OCI-LY1 (cell line): ENCODE measurements at regions not wholly inside any gene's neighbourhood (a gene's known extent, or its start where the extent isn't known, plus 50 kb on each side); places are given as distances from the start of the nearest gene placed in this dataset.

Source experiments
- H2AFZ ChIP-seq: fragments of 200-600 bp; sonication (generic), shearing (Covaris generic); 2 replicates; pipeline ENCODE4 v1.6.0; 2014; ENCODE audit warnings: antibody characterized with exemption, mild to moderate bottlenecking, low read length
- H3F3A ChIP-seq: fragments of 200-600 bp; sonication (generic), shearing (Covaris generic); 2 replicates; pipeline ENCODE4 v1.6.0; 2014; ENCODE audit warnings: mild to moderate bottlenecking, antibody characterized with exemption, low read length, moderate library complexity; ENCODE audit not compliant: insufficient read depth
- H3K27ac ChIP-seq: fragments of 200-600 bp; sonication (generic); 2 replicates; pipeline ENCODE4 v1.5.1; 2014; ENCODE audit warnings: low read length, mixed run types, mild to moderate bottlenecking, low read depth; ENCODE audit not compliant: poor library complexity, severe bottlenecking
- H3K27me3 ChIP-seq: fragments of 200-600 bp; sonication (generic); 2 replicates; pipeline ENCODE4 v1.6.0; 2014; ENCODE audit warnings: antibody characterized with exemption, mild to moderate bottlenecking, low read length, moderate library complexity; ENCODE audit not compliant: insufficient read depth
- H3K36me3 ChIP-seq: fragments of 200-600 bp; sonication (generic); 2 replicates; pipeline ENCODE4 v1.6.1; 2014; ENCODE audit warnings: mild to moderate bottlenecking, antibody characterized with exemption, low read length, moderate library complexity, mixed read lengths; ENCODE audit not compliant: insufficient read depth
- H3K4me1 ChIP-seq: fragments of 200-600 bp; sonication (generic); 2 replicates; pipeline ENCODE4 v1.5.1; 2014; ENCODE audit warnings: mild to moderate bottlenecking, low read length, moderate library complexity; ENCODE audit not compliant: insufficient read depth, severe bottlenecking
- H3K4me2 ChIP-seq: fragments of 200-600 bp; sonication (generic), shearing (Covaris generic); 2 replicates; pipeline ENCODE4 v1.6.1; 2014; ENCODE audit warnings: low read length
- H3K4me3 ChIP-seq: fragments of 200-600 bp; sonication (generic); 2 replicates; pipeline ENCODE4 v1.5.1; 2014; ENCODE audit warnings: low read length, low read depth, mild to moderate bottlenecking, mixed read lengths; ENCODE audit not compliant: poor library complexity, severe bottlenecking
- H3K79me2 ChIP-seq: fragments of 200-600 bp; shearing (Covaris generic); 2 replicates; pipeline ENCODE4 v1.6.1; 2016; ENCODE audit warnings: mixed run types, low read length, mixed read lengths; ENCODE audit not compliant: insufficient read depth
- H3K9ac ChIP-seq: fragments of 200-600 bp; sonication (generic), shearing (Covaris generic); 2 replicates; pipeline ENCODE4 v1.6.1; 2014; ENCODE audit warnings: mild to moderate bottlenecking, low read length, mixed read lengths
- H3K9me2 ChIP-seq: fragments of 200-600 bp; sonication (generic), shearing (Covaris generic); 2 replicates; pipeline ENCODE4 v1.6.1; 2014; ENCODE audit warnings: low read depth, mild to moderate bottlenecking, low read length, mixed read lengths
- H3K9me3 ChIP-seq: fragments of 200-600 bp; shearing (Covaris generic); 2 replicates; pipeline ENCODE4 v1.6.1; 2014; ENCODE audit warnings: low read length, mixed read lengths
- H4K20me1 ChIP-seq: fragments of 200-600 bp; sonication (generic), shearing (Covaris generic); 2 replicates; pipeline ENCODE4 v1.6.0; 2016; ENCODE audit warnings: mild to moderate bottlenecking, low read length; ENCODE audit not compliant: insufficient read depth
- CTCF ChIP-seq: fragments of 200-600 bp; sonication (generic), shearing (Covaris generic); IDR thresholded peaks from 2 replicates; pipeline ENCODE4 v1.5.1; 2017; ENCODE audit warnings: mild to moderate bottlenecking, antibody characterized with exemption, low read length, moderate library complexity, mixed read lengths
- EZH2 ChIP-seq: fragments of 200-600 bp; sonication (generic), shearing (Covaris generic); IDR thresholded peaks from 2 replicates; pipeline ENCODE4 v1.8.0; 2017; ENCODE audit warnings: borderline replicate concordance, mixed run types, mild to moderate bottlenecking, antibody characterized with exemption, low read length, moderate library complexity, mixed read lengths

DNA sequence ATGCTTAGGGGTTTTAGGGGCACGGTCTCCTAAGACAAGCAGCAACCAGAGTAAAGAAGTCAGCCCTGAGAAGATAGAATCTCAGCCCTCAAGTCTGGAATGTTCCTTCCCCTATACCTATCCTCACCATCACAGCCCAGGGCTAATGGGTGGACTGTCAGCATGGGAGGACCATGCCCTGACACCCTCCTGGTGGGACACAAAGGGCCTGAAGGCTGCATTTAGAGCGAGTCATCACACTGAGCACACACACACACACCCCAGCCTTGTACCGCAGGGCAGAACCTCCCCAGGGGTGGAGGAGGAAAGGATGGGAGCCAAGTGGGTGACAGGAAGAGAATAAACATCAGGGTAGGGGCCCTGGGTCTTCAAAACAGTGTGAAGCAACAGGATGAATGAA, 174.8 kb upstream of the SERP2 start:
- no peaks in the 10 kb centered on the region for H3K9me3 ChIP-seq
- no peak overlapping the region for H3K9ac ChIP-seq
- no peaks in the 10 kb centered on the region for H3K27me3 ChIP-seq
- no peaks in the 10 kb centered on the region for H3K9me2 ChIP-seq
- no peaks in the 10 kb centered on the region for H3F3A ChIP-seq
- H2AFZ ChIP-seq: no peak overlapping the region
- no peaks in the 10 kb centered on the region for H4K20me1 ChIP-seq
- H3K4me1 ChIP-seq: no peaks in the 10 kb centered on the region
- H3K4me3 ChIP-seq: no peak overlapping the region
- TF ChIP-seq CTCF (no peak), EZH2 (no peak)
- no peaks in the 10 kb centered on the region for H3K36me3 ChIP-seq
- H3K27ac ChIP-seq: no peak overlapping the region
- H3K4me2 ChIP-seq: no peak overlapping the region
- no peaks in the 10 kb centered on the region for H3K79me2 ChIP-seq

DNA sequence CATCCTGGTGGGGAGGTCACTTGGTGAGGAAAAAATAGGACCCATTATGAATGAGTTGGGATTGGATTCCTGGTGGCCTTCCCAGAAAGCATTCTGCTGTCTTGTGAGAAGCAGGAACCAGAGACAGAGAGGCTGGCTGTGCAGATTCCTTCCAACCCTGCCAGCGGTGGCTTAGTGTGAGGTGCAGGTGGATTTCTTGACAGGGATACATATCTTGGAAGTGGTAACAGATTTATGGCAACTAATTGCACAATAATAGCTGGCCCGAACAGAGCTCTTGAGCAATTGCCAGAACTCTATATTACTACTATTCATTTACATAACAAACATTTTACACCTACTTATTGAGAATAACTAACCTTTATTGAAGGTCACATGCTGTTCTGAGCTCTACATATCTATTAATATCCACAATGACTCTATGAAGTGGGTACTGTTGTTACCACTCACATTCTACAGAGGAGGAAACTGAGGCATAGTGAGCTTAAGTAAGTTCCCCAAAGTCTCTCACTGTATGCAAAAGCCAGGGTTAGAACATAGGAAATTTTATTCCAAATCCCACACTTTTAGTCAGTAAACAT, 173.9 kb upstream of the SERP2 start:
- Histone ChIP-seq H3K9me3 (no peaks in the 10 kb centered on the region), H3K27ac (no peak overlapping the region), H3K4me3 (no peak overlapping the region), H3K9ac (no peak overlapping the region), H3K36me3 (no peaks in the 10 kb centered on the region), H3K4me1 (no peaks in the 10 kb centered on the region), H3F3A (no peaks in the 10 kb centered on the region), H3K4me2 (no peak overlapping the region), H3K27me3 (no peaks in the 10 kb centered on the region), H3K9me2 (no peaks in the 10 kb centered on the region), H2AFZ (no peak overlapping the region), H4K20me1 (no peaks in the 10 kb centered on the region), H3K79me2 (no peaks in the 10 kb centered on the region)
- TF ChIP-seq CTCF (no peak), EZH2 (no peak)

- H3K36me3 ChIP-seq: no peaks in the 10 kb centered on the region
- H3K9me2 ChIP-seq: no peaks in the 10 kb centered on the region
- H3K9ac ChIP-seq: no peak overlapping the region
- H3K27me3 ChIP-seq: no peaks in the 10 kb centered on the region
- H3K79me2 ChIP-seq: no peaks in the 10 kb centered on the region
- no peaks in the 10 kb centered on the region for H3K4me1 ChIP-seq
- H3K4me2 ChIP-seq: no peak overlapping the region
- TF ChIP-seq EZH2 (no peak), CTCF (no peak)
- no peaks in the 10 kb centered on the region for H3F3A ChIP-seq
- H2AFZ ChIP-seq: no peak overlapping the region
- H3K27ac ChIP-seq: no peak overlapping the region
- H3K9me3 ChIP-seq: 0 out of 2 replicates have a peak, but pooled peaks cover 4% of the 10 kb centered on the region
- H4K20me1 ChIP-seq: no peaks in the 10 kb centered on the region
- no peak overlapping the region for H3K4me3 ChIP-seq
Observed at GRCh38 chr13:44206434-44206833, 167.2 kb upstream of the SERP2 start.
